Mucosa of stomach (tissue), 1 donor: ENCODE measurements at regions not wholly inside any gene's neighbourhood (a gene's known extent, or its start where the extent isn't known, plus 50 kb on each side); places are given as distances from the start of the nearest gene placed in this dataset.

Experiments used
- H3K27me3 ChIP-seq: one replicate; pipeline ENCODE4 v1.7.0; 2013; ENCODE audit warnings: mild to moderate bottlenecking, low read length; ENCODE audit not compliant: control insufficient read depth, insufficient read depth
- H3K36me3 ChIP-seq: one replicate; pipeline ENCODE4 v1.7.0; 2013; ENCODE audit warnings: low read length; ENCODE audit not compliant: control insufficient read depth, insufficient read depth
- H3K4me1 ChIP-seq: one replicate; pipeline ENCODE4 v1.7.0; 2013; ENCODE audit warnings: mild to moderate bottlenecking, low read length; ENCODE audit not compliant: control insufficient read depth, insufficient read depth
- H3K4me3 ChIP-seq: one replicate; pipeline ENCODE4 v1.7.0; 2013; ENCODE audit warnings: low read length
- H3K9ac ChIP-seq: one replicate; pipeline ENCODE4 v1.7.0; 2013; ENCODE audit warnings: mild to moderate bottlenecking, low read length, moderate library complexity
- H3K9me3 ChIP-seq: one replicate; pipeline ENCODE4 v1.7.0; 2013; ENCODE audit warnings: mild to moderate bottlenecking, low read length, moderate library complexity; ENCODE audit not compliant: control insufficient read depth
- donor health status: Pancreatic carcinoma.

DNA sequence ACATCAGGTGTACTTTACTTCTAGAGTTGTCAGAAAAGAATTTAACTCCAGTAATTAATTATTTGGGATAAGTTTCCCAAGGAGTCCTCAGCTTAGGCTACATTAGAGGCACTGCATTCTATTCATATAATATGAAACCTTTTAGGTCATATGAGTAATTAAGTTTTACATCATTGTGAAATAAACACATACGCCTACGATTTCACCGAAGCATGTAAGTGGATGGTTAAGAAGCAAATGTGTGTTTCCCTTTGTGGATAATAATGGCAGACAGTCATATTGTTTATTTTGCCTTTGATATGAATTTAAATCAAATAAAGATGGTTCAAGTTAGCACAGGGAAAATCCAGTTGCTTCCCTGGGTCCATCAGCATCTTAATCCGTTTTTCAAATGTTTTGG is 535.9 kb upstream of the ATP11B start:
- no peaks in the 10 kb centered on the region for H3K36me3 ChIP-seq
- H3K9me3 ChIP-seq: no peaks in the 10 kb centered on the region
- no peaks in the 10 kb centered on the region for H3K4me1 ChIP-seq
- no peaks in the 10 kb centered on the region for H3K27me3 ChIP-seq
- no peak overlapping the region for H3K9ac ChIP-seq
- H3K4me3 ChIP-seq: no peak overlapping the region

DNA sequence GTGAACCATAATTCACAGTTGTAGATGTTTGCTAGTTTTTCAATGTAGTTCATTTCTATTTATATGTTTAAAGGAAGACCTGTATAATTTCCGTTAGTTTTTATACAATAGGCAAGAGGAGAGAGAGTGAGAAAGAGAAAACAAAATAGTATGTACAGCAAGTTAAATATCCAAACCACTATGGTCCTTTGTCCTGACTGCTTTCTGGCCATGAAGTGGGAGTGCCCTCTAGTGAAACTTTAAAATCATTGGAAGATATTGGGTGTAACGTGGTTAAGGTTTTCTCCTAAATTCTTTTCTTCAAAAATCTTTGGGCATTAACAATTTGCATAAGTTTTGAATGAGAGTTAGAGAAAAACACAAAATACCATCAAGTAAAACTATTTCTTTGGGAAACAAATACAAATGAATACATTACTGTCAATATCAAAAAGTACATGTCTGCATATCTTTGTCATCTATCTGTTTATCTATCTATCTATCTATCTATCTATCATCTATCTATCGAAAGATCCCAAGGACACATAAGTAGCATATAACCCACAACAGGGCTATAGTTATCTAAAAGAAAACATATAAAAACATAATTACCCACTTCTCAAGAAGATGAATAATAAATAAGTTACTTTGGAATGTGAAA is 534.6 kb upstream of the ATP11B start:
- Histone ChIP-seq H3K4me1 (no peaks in the 10 kb centered on the region), H3K27me3 (no peaks in the 10 kb centered on the region), H3K9me3 (no peaks in the 10 kb centered on the region), H3K9ac (no peak overlapping the region), H3K36me3 (no peaks in the 10 kb centered on the region), H3K4me3 (no peak overlapping the region)

DNA sequence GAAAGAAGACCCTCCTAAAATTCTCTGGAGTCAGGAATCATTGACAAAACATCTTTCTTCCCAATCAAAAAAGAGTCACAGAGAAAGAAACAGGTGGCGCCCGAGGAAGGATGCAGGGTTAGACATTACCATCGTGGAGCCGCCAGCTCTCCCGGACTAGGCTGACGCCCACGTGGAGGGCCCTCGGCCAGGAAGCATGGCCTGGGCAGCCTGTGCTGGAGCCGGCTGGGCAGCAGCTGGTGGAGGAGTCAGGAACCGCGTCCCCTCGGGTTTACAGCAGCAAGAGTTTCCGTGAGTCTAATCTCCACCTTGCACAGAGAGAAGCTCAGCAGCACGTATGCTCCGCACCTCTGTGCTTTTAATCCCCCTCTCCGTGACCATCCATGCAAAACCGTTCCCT is 533.7 kb upstream of the ATP11B start:
- Histone ChIP-seq H3K9ac (no peak overlapping the region), H3K36me3 (no peaks in the 10 kb centered on the region), H3K4me3 (no peak overlapping the region), H3K4me1 (no peaks in the 10 kb centered on the region), H3K27me3 (no peaks in the 10 kb centered on the region), H3K9me3 (no peaks in the 10 kb centered on the region)

GRCh38 chr3:182261041-182261440 is 532.3 kb upstream of the ATP11B start:
- H3K9me3 ChIP-seq: no peaks in the 10 kb centered on the region
- H3K4me3 ChIP-seq: no peak overlapping the region
- H3K27me3 ChIP-seq: no peaks in the 10 kb centered on the region
- H3K36me3 ChIP-seq: no peaks in the 10 kb centered on the region
- H3K4me1 ChIP-seq: no peaks in the 10 kb centered on the region
- H3K9ac ChIP-seq: no peak overlapping the region

DNA sequence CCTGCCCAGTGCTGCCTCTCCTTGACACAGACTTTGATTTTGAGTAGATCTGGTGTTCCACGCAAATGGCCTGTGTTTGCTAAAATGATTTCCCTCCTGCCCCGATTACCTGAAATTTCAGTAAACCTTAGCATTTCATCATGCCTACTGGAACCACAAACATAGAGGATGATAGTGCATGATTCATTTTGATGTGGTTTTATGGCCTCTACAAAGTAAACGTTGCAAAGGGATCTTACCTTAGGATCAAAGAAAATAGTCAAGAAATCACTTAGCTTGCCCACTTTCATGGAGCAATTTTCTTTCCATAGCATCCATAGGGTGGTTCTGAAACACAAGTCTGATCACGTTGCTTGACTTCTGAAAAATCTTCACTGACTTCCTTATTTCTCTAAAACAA is 524.6 kb upstream of the ATP11B start:
- Histone ChIP-seq H3K9ac (no peak overlapping the region), H3K27me3 (no peaks in the 10 kb centered on the region), H3K4me1 (no peaks in the 10 kb centered on the region)

DNA sequence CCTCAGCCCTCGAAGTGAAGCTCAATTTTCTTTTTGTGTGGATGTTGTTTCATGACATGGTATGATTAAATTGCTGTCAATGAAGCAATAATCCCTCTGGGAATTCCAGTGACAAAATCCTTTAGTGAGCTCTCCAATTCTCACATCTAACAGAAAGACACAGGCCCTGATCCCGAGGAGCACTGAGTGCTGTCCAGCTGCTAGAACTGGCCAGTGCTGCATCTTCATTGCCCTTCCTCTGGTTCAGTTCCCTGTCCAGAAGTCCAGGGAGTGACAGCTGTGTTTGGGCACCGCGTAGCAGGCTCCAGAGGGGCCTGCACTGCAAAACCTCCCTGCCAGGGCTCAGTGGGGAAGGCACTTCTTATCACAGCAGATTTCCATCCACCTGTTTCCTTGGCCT is 516.8 kb upstream of the ATP11B start:
- no peak overlapping the region for H3K4me3 ChIP-seq
- no peaks in the 10 kb centered on the region for H3K36me3 ChIP-seq
- no peaks in the 10 kb centered on the region for H3K4me1 ChIP-seq
- no peaks in the 10 kb centered on the region for H3K9me3 ChIP-seq
- no peak overlapping the region for H3K9ac ChIP-seq
- no peaks in the 10 kb centered on the region for H3K27me3 ChIP-seq

More for the DNA sequence above, 524.6 kb upstream of the ATP11B start:
- no peaks in the 10 kb centered on the region for H3K9me3 ChIP-seq
- no peaks in the 10 kb centered on the region for H3K36me3 ChIP-seq
- no peak overlapping the region for H3K4me3 ChIP-seq

DNA sequence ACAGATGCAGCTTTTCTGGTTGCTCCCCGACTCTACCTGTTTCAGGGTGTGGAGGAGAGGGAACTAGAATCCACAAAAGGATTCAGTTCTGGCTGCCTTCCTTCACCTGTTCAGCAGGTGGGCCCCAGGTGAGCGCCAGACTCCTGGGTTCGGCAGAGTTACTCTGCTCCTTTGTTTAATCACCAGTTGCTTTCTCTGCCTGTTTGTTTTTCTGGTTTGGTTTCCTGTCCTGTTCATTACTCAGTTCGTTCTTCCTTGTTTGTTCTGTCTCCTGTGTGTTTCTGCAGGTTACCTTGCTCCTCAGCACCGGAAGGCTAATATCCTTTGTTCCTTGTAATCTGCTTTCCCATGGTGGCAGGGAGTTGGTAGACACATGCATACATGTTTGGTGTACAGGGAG is 508.5 kb upstream of the ATP11B start:
- Histone ChIP-seq H3K36me3 (no peaks in the 10 kb centered on the region), H3K9me3 (no peaks in the 10 kb centered on the region), H3K27me3 (no peaks in the 10 kb centered on the region), H3K4me1 (no peaks in the 10 kb centered on the region), H3K4me3 (no peak overlapping the region), H3K9ac (no peak overlapping the region)

GRCh38 chr3:182292591-182292990 is 500.7 kb upstream of the ATP11B start:
- no peak overlapping the region for H3K9ac ChIP-seq
- H3K4me1 ChIP-seq: no peaks in the 10 kb centered on the region
- no peaks in the 10 kb centered on the region for H3K36me3 ChIP-seq
- H3K27me3 ChIP-seq: no peaks in the 10 kb centered on the region
- H3K9me3 ChIP-seq: no peaks in the 10 kb centered on the region
- no peak overlapping the region for H3K4me3 ChIP-seq

DNA sequence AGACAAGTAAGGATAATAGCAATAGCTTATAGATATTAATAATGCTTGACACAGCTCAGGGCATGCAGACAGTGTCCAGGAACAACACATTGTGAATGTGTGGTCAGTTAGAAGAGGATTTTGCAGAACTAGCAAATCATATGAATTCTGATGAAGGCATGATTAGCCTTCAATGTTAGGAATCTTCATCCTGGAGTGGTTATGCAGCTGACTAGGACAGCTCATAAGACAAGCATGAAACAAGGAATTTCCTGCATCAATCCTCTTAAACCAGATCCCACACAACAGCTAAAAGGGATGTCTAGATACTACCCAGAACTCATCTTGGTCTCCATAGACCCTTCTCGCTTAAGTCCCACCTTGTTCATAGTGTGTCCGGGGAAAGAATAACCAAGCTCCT is 499.0 kb upstream of the ATP11B start:
- H3K9ac ChIP-seq: no peak overlapping the region
- H3K4me1 ChIP-seq: no peaks in the 10 kb centered on the region
- H3K27me3 ChIP-seq: no peaks in the 10 kb centered on the region
- H3K4me3 ChIP-seq: no peak overlapping the region
- no peaks in the 10 kb centered on the region for H3K9me3 ChIP-seq
- H3K36me3 ChIP-seq: no peaks in the 10 kb centered on the region

DNA sequence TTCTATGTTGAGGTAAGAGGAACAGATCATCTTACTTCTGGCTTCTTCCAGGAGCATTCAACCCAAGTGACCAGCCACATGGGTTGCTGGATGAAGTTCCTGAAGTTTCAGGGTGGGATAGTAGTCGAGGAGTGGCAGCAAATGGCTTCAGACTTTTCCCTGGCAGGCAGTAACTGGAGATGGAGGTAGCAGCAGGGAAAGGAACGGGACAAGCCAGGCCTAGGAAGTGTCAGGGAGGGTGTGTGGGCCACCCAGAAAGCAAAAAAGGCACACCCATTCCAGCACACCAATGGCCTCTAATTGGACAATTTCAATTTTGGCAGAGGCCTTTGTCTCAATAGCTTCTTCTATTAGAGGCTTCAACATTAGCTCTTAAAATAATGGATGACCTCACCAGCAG is 498.6 kb upstream of the ATP11B start:
- no peak overlapping the region for H3K9ac ChIP-seq
- no peaks in the 10 kb centered on the region for H3K27me3 ChIP-seq
- H3K36me3 ChIP-seq: no peaks in the 10 kb centered on the region
- no peak overlapping the region for H3K4me3 ChIP-seq
- no peaks in the 10 kb centered on the region for H3K4me1 ChIP-seq
- H3K9me3 ChIP-seq: no peaks in the 10 kb centered on the region

DNA sequence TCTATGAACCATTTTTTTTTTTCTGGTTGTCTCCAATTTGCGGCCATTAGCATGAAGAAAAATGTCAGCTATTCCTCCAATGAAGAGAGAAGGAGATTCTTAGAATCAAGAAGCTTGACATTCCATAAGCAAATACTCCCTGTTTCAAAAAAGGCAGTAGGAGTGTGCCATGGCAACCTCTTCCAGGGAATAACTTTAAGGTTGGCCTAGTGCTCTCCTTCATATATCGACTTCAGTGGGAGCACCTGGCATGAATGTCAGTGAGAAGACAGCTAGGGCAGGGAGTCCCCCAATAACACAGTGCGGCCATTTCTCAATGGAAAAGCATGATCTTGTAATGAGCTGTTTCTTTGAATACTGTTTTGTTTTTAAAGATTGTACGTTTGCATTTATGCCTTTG is 493.0 kb upstream of the ATP11B start:
- H3K9ac ChIP-seq: no peak overlapping the region
- no peaks in the 10 kb centered on the region for H3K36me3 ChIP-seq
- H3K4me3 ChIP-seq: no peak overlapping the region
- no peaks in the 10 kb centered on the region for H3K4me1 ChIP-seq
- H3K9me3 ChIP-seq: no peaks in the 10 kb centered on the region
- no peaks in the 10 kb centered on the region for H3K27me3 ChIP-seq

DNA sequence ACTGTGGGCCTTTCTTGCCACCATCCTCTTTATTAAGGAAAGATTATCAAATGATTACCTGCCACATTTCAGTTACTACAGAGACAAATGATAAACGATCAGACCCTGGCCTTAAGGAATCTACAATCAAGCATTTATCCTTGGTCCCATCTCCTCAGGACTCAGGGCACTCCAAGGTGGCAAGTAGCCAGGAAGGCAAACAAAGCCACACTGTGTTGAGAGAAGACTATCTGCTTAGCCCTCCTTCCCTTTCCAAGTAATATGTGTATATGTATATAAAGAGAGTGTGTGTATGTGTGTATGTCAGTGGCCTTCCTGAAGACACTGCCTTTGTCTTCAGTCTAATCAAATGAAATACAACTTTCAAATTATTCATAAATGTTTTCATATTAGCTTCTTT is 490.1 kb upstream of the ATP11B start:
- Histone ChIP-seq H3K36me3 (no peaks in the 10 kb centered on the region), H3K4me1 (no peaks in the 10 kb centered on the region), H3K9me3 (no peaks in the 10 kb centered on the region), H3K27me3 (no peaks in the 10 kb centered on the region), H3K9ac (no peak overlapping the region), H3K4me3 (no peak overlapping the region)
